Panc1 (cell line): ENCODE measurements at regions not wholly inside any gene's neighbourhood (a gene's known extent, or its start where the extent isn't known, plus 50 kb on each side); places are given as distances from the start of the nearest gene placed in this dataset.

Experiments
- CTCF ChIP-seq: fragments of 450-650 bp; IDR thresholded peaks from 2 replicates; pipeline ENCODE4 v1.5.1; 2017; ENCODE audit warnings: mild to moderate bottlenecking
- POLR2AphosphoS5 ChIP-seq: IDR thresholded peaks from 2 replicates; pipeline ENCODE4 v1.6.1; 2012; ENCODE audit warnings: mild to moderate bottlenecking, low read depth, low read length, moderate library complexity
- SIN3A ChIP-seq: IDR thresholded peaks from 2 replicates; pipeline ENCODE4 v1.6.1; 2012; ENCODE audit warnings: low read depth, mild to moderate bottlenecking, low read length, moderate library complexity, borderline replicate concordance; ENCODE audit not compliant: insufficient read depth
- TCF7L2 ChIP-seq: IDR thresholded peaks from 2 replicates; pipeline ENCODE4 v1.6.1; 2011; ENCODE audit warnings: mild to moderate bottlenecking, low read depth, low read length, inconsistent platforms
- TF ChIP-seq, protein P1 (sequence below), 2 experiments: IDR thresholded peaks; 2 replicates each; pipeline ENCODE4 v1.6.1; 2011 to 2012; ENCODE audit warnings: low read depth in 2 of 2, control low read depth in 1 of 2, low read length in 1 of 2, mild to moderate bottlenecking in 1 of 2, moderate library complexity in 1 of 2; ENCODE audit not compliant: insufficient read depth in 1 of 2

- no peak for TF ChIP-seq CTCF
- no peak for TF ChIP-seq POLR2AphosphoS5
- TF ChIP-seq, protein P1, sequence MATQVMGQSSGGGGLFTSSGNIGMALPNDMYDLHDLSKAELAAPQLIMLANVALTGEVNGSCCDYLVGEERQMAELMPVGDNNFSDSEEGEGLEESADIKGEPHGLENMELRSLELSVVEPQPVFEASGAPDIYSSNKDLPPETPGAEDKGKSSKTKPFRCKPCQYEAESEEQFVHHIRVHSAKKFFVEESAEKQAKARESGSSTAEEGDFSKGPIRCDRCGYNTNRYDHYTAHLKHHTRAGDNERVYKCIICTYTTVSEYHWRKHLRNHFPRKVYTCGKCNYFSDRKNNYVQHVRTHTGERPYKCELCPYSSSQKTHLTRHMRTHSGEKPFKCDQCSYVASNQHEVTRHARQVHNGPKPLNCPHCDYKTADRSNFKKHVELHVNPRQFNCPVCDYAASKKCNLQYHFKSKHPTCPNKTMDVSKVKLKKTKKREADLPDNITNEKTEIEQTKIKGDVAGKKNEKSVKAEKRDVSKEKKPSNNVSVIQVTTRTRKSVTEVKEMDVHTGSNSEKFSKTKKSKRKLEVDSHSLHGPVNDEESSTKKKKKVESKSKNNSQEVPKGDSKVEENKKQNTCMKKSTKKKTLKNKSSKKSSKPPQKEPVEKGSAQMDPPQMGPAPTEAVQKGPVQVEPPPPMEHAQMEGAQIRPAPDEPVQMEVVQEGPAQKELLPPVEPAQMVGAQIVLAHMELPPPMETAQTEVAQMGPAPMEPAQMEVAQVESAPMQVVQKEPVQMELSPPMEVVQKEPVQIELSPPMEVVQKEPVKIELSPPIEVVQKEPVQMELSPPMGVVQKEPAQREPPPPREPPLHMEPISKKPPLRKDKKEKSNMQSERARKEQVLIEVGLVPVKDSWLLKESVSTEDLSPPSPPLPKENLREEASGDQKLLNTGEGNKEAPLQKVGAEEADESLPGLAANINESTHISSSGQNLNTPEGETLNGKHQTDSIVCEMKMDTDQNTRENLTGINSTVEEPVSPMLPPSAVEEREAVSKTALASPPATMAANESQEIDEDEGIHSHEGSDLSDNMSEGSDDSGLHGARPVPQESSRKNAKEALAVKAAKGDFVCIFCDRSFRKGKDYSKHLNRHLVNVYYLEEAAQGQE (IDR thresholded peaks at IDR 0.05; ENCODE audit: insufficient read depth in 1 of 2, low read depth in 2 of 2, low read length in 1 of 2) = no peak
- no peak for TF ChIP-seq TCF7L2
- no peak for TF ChIP-seq SIN3A
Observed at GRCh38 chr4:126250006-126250405, 935.3 kb downstream of the FAT4 start.
